GM12878 (cell line): ENCODE measurements at regions not wholly inside any gene's neighbourhood (a gene's known extent, or its start where the extent isn't known, plus 50 kb on each side); places are given as distances from the start of the nearest gene placed in this dataset.

Experiments used
- ATAC-seq: fragments of 200-7000 bp; cut with Tn5 transposase; 3 replicates; pipeline ENCODE4 v1.9.1; 2020; ENCODE audit warnings: mild to moderate bottlenecking, moderate library complexity
- BruUV-seq: library from RNA; stranded (reverse); fragments of 400-500 nt; replicated peaks from 2 replicates; lab custom pipeline; 2021; lab: Mats Ljungman, UMichigan
- CTCF ChIA-PET: fragments of 300-600 bp; sonication (Branson Sonifier 250); formaldehyde crosslinking; extraction: SDS; loops from one replicate; lab custom pipeline; 2021; ENCODE audit warnings: inconsistent platforms; lab: Yijun Ruan, JAX
- POLR2A ChIA-PET: fragments of 350-600 bp; formaldehyde crosslinking; extraction: SDS; loops from one replicate; lab custom pipeline; 2021; ENCODE audit warnings: inconsistent platforms; lab: Charles Lee
- RAD21 ChIA-PET: fragments of 300-600 bp; sonication (Branson Sonifier 250); formaldehyde crosslinking; loops from one replicate; lab custom pipeline; 2023; ENCODE audit warnings: antibody characterized with exemption; ENCODE audit not compliant: unreplicated experiment; lab: Charles Lee
- SMC1A ChIA-PET: fragments of 300-600 bp; sonication (Branson Sonifier 250); formaldehyde crosslinking; loops from one replicate; lab custom pipeline; 2023; ENCODE audit not compliant: unreplicated experiment, uncharacterized antibody; lab: Charles Lee
- DNase-seq: peaks from one replicate; pipeline ENCODE4 v3.0.0-alpha.2; 2011; ENCODE audit warnings: low read depth, low spot score
- FAIRE-seq: peaks from 3 replicates; lab custom pipeline; 2011; peaks lifted over from hg19 to GRCh38; lab: Jason Lieb, UNC
- H2AFZ ChIP-seq: 2 replicates; pipeline ENCODE4 v1.6.0; 2011; ENCODE audit warnings: low read depth, low read length, control low read depth; ENCODE audit not compliant: control insufficient read depth
- H3K27ac ChIP-seq: 2 replicates; pipeline ENCODE4 v1.5.1; 2011; ENCODE audit warnings: control low read depth; ENCODE audit not compliant: control insufficient read depth, insufficient read depth
- H3K27me3 ChIP-seq, 2 experiments: replicated peaks in 1 of 2; 2 replicates each; pipeline versions ENCODE4 v1.6.0 to v1.6.1; 2011; ENCODE audit warnings: low read length in 1 of 2; ENCODE audit not compliant: control insufficient read depth in 2 of 2, insufficient read depth in 2 of 2
- H3K36me3 ChIP-seq, 2 experiments: 2 replicates each; pipeline ENCODE4 v1.5.1; 2011; ENCODE audit warnings: low read length in 1 of 2; ENCODE audit not compliant: control insufficient read depth in 2 of 2, insufficient read depth in 2 of 2
- H3K4me1 ChIP-seq: 2 replicates; pipeline ENCODE4 v1.6.1; 2011; ENCODE audit warnings: mild to moderate bottlenecking, low read length, moderate library complexity, mixed read lengths; ENCODE audit not compliant: control insufficient read depth, insufficient read depth
- H3K4me2 ChIP-seq: 2 replicates; pipeline ENCODE4 v1.6.0; 2011; ENCODE audit warnings: control low read depth; ENCODE audit not compliant: control insufficient read depth, insufficient read depth
- H3K4me3 ChIP-seq: fragments of 200-600 bp; sonication (generic); 2 replicates; pipeline ENCODE4 v1.5.1; 2016
- H3K79me2 ChIP-seq: 2 replicates; pipeline ENCODE4 v1.6.0; 2011; ENCODE audit warnings: low read length; ENCODE audit not compliant: control insufficient read depth, insufficient read depth
- H3K9ac ChIP-seq: 2 replicates; pipeline ENCODE4 v1.8.0; 2011; ENCODE audit warnings: low read length, control low read depth, mixed read lengths; ENCODE audit not compliant: control insufficient read depth, insufficient read depth
- H3K9me3 ChIP-seq: replicated peaks from 3 replicates; pipeline ENCODE4 v1.5.1; 2011; ENCODE audit warnings: mild to moderate bottlenecking, low read length; ENCODE audit not compliant: control insufficient read depth, insufficient read depth
- H4K20me1 ChIP-seq: 2 replicates; pipeline ENCODE4 v1.6.0; 2011; ENCODE audit not compliant: control insufficient read depth, insufficient read depth
- ASH2L ChIP-seq: fragments of 300-600, 200-600 bp; sonication (generic); IDR thresholded peaks from 2 replicates; pipeline ENCODE4 v1.6.1; 2017; ENCODE audit warnings: low read depth, mild to moderate bottlenecking, borderline replicate concordance
- BCLAF1 ChIP-seq: fragments of 450-650 bp; IDR thresholded peaks from 2 replicates; pipeline ENCODE4 v1.6.1; 2017; ENCODE audit warnings: antibody characterized with exemption, mild to moderate bottlenecking, moderate library complexity
- E4F1 ChIP-seq: fragments of 450-650 bp; IDR thresholded peaks from 2 replicates; pipeline ENCODE4 v1.6.1; 2018; ENCODE audit warnings: borderline replicate concordance, mild to moderate bottlenecking; ENCODE audit not compliant: partially characterized antibody
- EZH2 ChIP-seq: IDR thresholded peaks from 2 replicates; pipeline ENCODE4 v1.6.1; 2012; ENCODE audit warnings: low read depth, mild to moderate bottlenecking, control low read depth, inconsistent platforms, low read length, borderline replicate concordance; ENCODE audit not compliant: control insufficient read depth
- FOS ChIP-seq: IDR thresholded peaks from 3 replicates; pipeline ENCODE4 v1.6.1; 2011; ENCODE audit warnings: borderline replicate concordance; ENCODE audit not compliant: insufficient read length; ENCODE audit errors: extremely low read depth
- HDAC2 ChIP-seq: fragments of 200-600 bp; sonication (generic); IDR thresholded peaks from 2 replicates; pipeline ENCODE4 v1.6.1; 2017
- MEF2B ChIP-seq: fragments of 450-650 bp; IDR thresholded peaks from 2 replicates; pipeline ENCODE4 v1.6.1; 2018; ENCODE audit warnings: mild to moderate bottlenecking, moderate library complexity; ENCODE audit not compliant: partially characterized antibody, poor library complexity, severe bottlenecking
- MLLT1 ChIP-seq: fragments of 450-650 bp; IDR thresholded peaks from 2 replicates; pipeline ENCODE4 v1.6.1; 2016; ENCODE audit warnings: mild to moderate bottlenecking
- NFXL1 ChIP-seq: fragments of 450-650 bp; IDR thresholded peaks from 2 replicates; pipeline ENCODE4 v1.6.1; 2017; ENCODE audit warnings: antibody characterized with exemption, mild to moderate bottlenecking, borderline replicate concordance
- NFYA ChIP-seq: IDR thresholded peaks from 2 replicates; pipeline ENCODE4 v1.6.1; 2011; ENCODE audit warnings: low read depth, mild to moderate bottlenecking, low read length, improper control_type of control experiment, borderline replicate concordance
- NFYB ChIP-seq: IDR thresholded peaks from 2 replicates; pipeline ENCODE4 v1.6.1; 2011; ENCODE audit warnings: low read depth, mild to moderate bottlenecking, low read length, improper control_type of control experiment, moderate library complexity; ENCODE audit not compliant: insufficient read depth
- PML ChIP-seq: IDR thresholded peaks from 2 replicates; pipeline ENCODE4 v1.6.1; 2012; ENCODE audit warnings: low read length, inconsistent platforms
- RELB ChIP-seq: fragments of 450-650 bp; IDR thresholded peaks from 2 replicates; pipeline ENCODE4 v1.6.1; 2017; ENCODE audit warnings: low read depth, mild to moderate bottlenecking, moderate library complexity
- TARDBP ChIP-seq: IDR thresholded peaks from 2 replicates; pipeline ENCODE4 v1.6.1; 2016; ENCODE audit warnings: borderline replicate concordance
- USF1 ChIP-seq: IDR thresholded peaks from 2 replicates; pipeline ENCODE4 v1.6.1; 2011; ENCODE audit warnings: borderline replicate concordance, low read depth, mild to moderate bottlenecking, moderate library complexity, mixed read lengths, low read length; ENCODE audit not compliant: insufficient read depth; ENCODE audit errors: extremely low read length
- WGBS: methylation state at CpG from one replicate; pipeline ENCODE4 v1.1.6; 2016; ENCODE audit warnings: low lambda C conversion rate; ENCODE audit not compliant: insufficient replicate concordance, insufficient coverage; ENCODE audit errors: missing lambda C conversion rate; 5-methylcytosine and 5-hydroxymethylcytosine counted together
- in situ Hi-C: fragments of 300-500 bp; cut with MboI; formaldehyde crosslinking; loops from 9 replicates; pipeline ENCODE4 v1.14.3; 2018; ENCODE audit warnings: mixed read lengths
- intact Hi-C: fragments of 100-400 bp; cut with micrococcal nuclease; formaldehyde crosslinking; loops from one replicate; pipeline ENCODE4 v1.14.2; 2022; ENCODE audit not compliant: unreplicated experiment

GRCh38 chr1:25008192-25008485, 78.1 kb upstream of the RUNX3 start:
- intact Hi-C loops: no loop called here
- H2AFZ ChIP-seq: no peak overlapping the region
- CTCF ChIA-PET: interaction anchor here (1.5 kb wide), 1 partner anchor 40 kb away, joined by 3 read pairs; no protein-coding TSS in a partner anchor
- RAD21 ChIA-PET: interaction anchor here (1.2 kb wide), 1 partner anchor 56 kb away, joined by 3 read pairs; no protein-coding TSS in a partner anchor
- no peaks in the 10 kb centered on the region for H3K79me2 ChIP-seq
- POLR2A ChIA-PET: no interaction called here
- no peak for DNase-seq
- no peaks in the 10 kb centered on the region for H4K20me1 ChIP-seq
- no TSS peak for BruUV-seq
- no peak overlapping the region for H3K27ac ChIP-seq
- H3K4me3 ChIP-seq: no peak overlapping the region
- no peaks in the 10 kb centered on the region; the same call in 2 of the 3 replicates for H3K9me3 ChIP-seq
- no peak overlapping the region for H3K4me2 ChIP-seq
- in situ Hi-C loops: loop anchor here (25.0 kb wide), 1 partner anchor 1421 kb away; no protein-coding TSS in a partner anchor
- no peak for ATAC-seq
- H3K36me3 ChIP-seq: no peaks in the 10 kb centered on the region
- FAIRE-seq: no peak
- no peak overlapping the region for H3K9ac ChIP-seq
- SMC1A ChIA-PET: interaction anchor here (1.0 to 1.4 kb wide), 2 partner anchors 9 to 14 kb away, joined by 3 to 4 read pairs; no protein-coding TSS in a partner anchor
- WGBS: 56% methylated on average over 2 of the region's 2 CpGs
- no peaks in the 10 kb centered on the region; the same call in 1 of the 2 replicates for H3K4me1 ChIP-seq
- no peaks in the 10 kb centered on the region for H3K27me3 ChIP-seq
- TF ChIP-seq HDAC2 (no peak), PML (no peak), MLLT1 (no peak), BCLAF1 (no peak), MEF2B (no peak), TARDBP (no peak), USF1 (no peak), NFYA (no peak), FOS (no peak), NFXL1 (no peak), ASH2L (no peak), RELB (no peak), E4F1 (no peak), EZH2 (no peak), NFYB (no peak)
